Smooth muscle cell (in vitro differentiated cells): ENCODE measurements at regions not wholly inside any gene's neighbourhood (a gene's known extent, or its start where the extent isn't known, plus 50 kb on each side); places are given as distances from the start of the nearest gene placed in this dataset.

Experiments used
- DNase-seq: peaks from one replicate; lab custom pipeline; 2025; ENCODE audit not compliant: unreplicated experiment; lab: John Stamatoyannopoulos, UW
- H2AFZ ChIP-seq: fragments of 200-600 bp; sonication (generic); 2 replicates; pipeline ENCODE4 v1.6.0; 2016; ENCODE audit warnings: antibody characterized with exemption, low read depth, mild to moderate bottlenecking
- H3F3A ChIP-seq: fragments of 200-600 bp; sonication (generic); 2 replicates; pipeline ENCODE4 v1.6.0; 2017; ENCODE audit warnings: antibody characterized with exemption, low read depth
- H3K27ac ChIP-seq: fragments of 200-600 bp; sonication (generic); 2 replicates; pipeline ENCODE4 v1.5.1; 2016; ENCODE audit warnings: low read depth, mild to moderate bottlenecking
- H3K27me3 ChIP-seq: fragments of 200-600 bp; sonication (generic); 2 replicates; pipeline ENCODE4 v1.6.1; 2016; ENCODE audit warnings: low read depth, mild to moderate bottlenecking
- H3K36me3 ChIP-seq: fragments of 200-600 bp; sonication (generic); 2 replicates; pipeline ENCODE4 v1.5.1; 2016; ENCODE audit warnings: low read depth
- H3K4me1 ChIP-seq: fragments of 200-600 bp; sonication (generic); 2 replicates; pipeline ENCODE4 v1.5.1; 2016; ENCODE audit warnings: low read depth
- H3K4me2 ChIP-seq: fragments of 200-600 bp; sonication (generic); 2 replicates; pipeline ENCODE4 v1.6.0; 2016; ENCODE audit warnings: mild to moderate bottlenecking
- H3K4me3 ChIP-seq: fragments of 200-600 bp; sonication (generic); 2 replicates; pipeline ENCODE4 v1.5.1; 2016; ENCODE audit warnings: mild to moderate bottlenecking
- H3K79me2 ChIP-seq: fragments of 200-600 bp; sonication (generic); 2 replicates; pipeline ENCODE4 v1.6.0; 2016; ENCODE audit warnings: low read depth, mild to moderate bottlenecking
- H3K9ac ChIP-seq: fragments of 200-600 bp; sonication (generic); 2 replicates; pipeline ENCODE4 v1.6.0; 2016; ENCODE audit warnings: low read depth
- H3K9me3 ChIP-seq: fragments of 200-600 bp; sonication (generic); replicated peaks from 2 replicates; pipeline ENCODE4 v1.5.1; 2016; ENCODE audit warnings: low read depth
- H4K20me1 ChIP-seq: fragments of 200-600 bp; sonication (generic); 2 replicates; pipeline ENCODE4 v1.6.0; 2016; ENCODE audit warnings: low read depth
- CTCF ChIP-seq: fragments of 200-600 bp; sonication (generic); IDR thresholded peaks from 2 replicates; pipeline ENCODE4 v1.5.1; 2017; ENCODE audit warnings: borderline replicate concordance, mild to moderate bottlenecking, antibody characterized with exemption; ENCODE audit not compliant: insufficient read depth, poor library complexity, severe bottlenecking
- whole genome bisulfite sequencing: methylation state at CpG from one replicate; pipeline ENCODE4 v1.1.7; 2016; ENCODE audit warnings: low lambda C conversion rate; 5-methylcytosine and 5-hydroxymethylcytosine counted together

DNA sequence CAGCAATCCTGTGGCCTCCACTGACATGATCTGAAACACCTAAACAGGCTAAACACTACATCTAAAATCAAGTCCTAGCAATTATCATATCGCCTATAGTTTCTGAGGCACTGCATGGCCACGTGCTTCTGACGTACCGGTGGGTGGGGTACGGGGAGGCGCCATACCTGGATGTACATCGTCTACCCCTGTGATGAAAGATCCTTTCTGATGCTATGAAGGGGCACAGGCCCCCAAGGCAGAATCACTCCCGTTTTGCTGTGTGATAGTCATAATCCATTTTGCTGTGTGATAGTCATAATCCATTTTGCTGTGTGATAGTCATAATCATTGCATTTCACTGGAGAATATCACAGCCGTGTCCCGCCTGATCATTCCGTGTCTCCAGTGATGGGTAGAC is 118.7 kb upstream of the SOX1 start:
- no peak overlapping the region for H3K9ac ChIP-seq
- H3K4me3 ChIP-seq = no peak overlapping the region
- no peak overlapping the region for H3K4me2 ChIP-seq
- no peaks in the 10 kb centered on the region for H3K9me3 ChIP-seq
- H3K4me1 ChIP-seq = no peaks in the 10 kb centered on the region
- TF ChIP-seq CTCF = no peak
- H2AFZ ChIP-seq = no peak overlapping the region
- 89% methylated on average over 11 of the region's 11 CpGs for WGBS
- DNase-seq = no peak
- no peak overlapping the region for H3K27ac ChIP-seq
- no peaks in the 10 kb centered on the region for H3F3A ChIP-seq
- H3K27me3 ChIP-seq = no peaks in the 10 kb centered on the region
- H3K36me3 ChIP-seq = no peaks in the 10 kb centered on the region
- H3K79me2 ChIP-seq = no peaks in the 10 kb centered on the region
- no peaks in the 10 kb centered on the region for H4K20me1 ChIP-seq

DNA sequence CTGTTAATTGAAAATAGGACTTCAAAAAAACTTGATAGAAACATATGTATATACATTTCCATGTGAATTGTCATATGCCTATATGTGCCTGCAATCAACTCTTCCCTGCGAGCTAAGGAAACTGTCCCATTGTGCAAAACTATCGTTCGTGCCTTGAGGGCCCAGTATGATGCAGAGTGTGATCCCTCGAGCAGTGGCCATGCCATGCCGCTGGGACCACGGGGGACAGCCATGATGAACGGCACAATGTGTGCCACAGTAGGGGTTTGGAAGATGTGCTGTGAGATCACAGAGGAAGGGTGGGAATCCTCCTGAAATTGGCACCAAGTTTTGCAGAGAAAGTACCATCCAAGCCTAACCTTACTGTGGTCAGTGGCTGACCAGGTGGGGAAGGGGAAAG is 118.1 kb upstream of the SOX1 start:
- H3K79me2 ChIP-seq = no peaks in the 10 kb centered on the region
- no peak overlapping the region for H3K4me3 ChIP-seq
- no peaks in the 10 kb centered on the region for H3K36me3 ChIP-seq
- H3K4me1 ChIP-seq = no peaks in the 10 kb centered on the region
- H3K27ac ChIP-seq = no peak overlapping the region
- H4K20me1 ChIP-seq = no peaks in the 10 kb centered on the region
- no peak overlapping the region for H2AFZ ChIP-seq
- no peaks in the 10 kb centered on the region for H3F3A ChIP-seq
- H3K9ac ChIP-seq = no peak overlapping the region
- 90% methylated on average over 7 of the region's 7 CpGs for WGBS
- TF ChIP-seq CTCF = no peak
- H3K27me3 ChIP-seq = no peaks in the 10 kb centered on the region
- no peak for DNase-seq
- H3K9me3 ChIP-seq = no peaks in the 10 kb centered on the region
- H3K4me2 ChIP-seq = no peak overlapping the region

GRCh38 chr13:111949311-111949710 is 117.6 kb upstream of the SOX1 start:
- no peak overlapping the region for H3K9ac ChIP-seq
- 82% methylated on average over 5 of the region's 5 CpGs for WGBS
- no peak for DNase-seq

More at GRCh38 chr13:111949311-111949710, 117.6 kb upstream of the SOX1 start:
- Histone ChIP-seq H3K4me3 (no peak overlapping the region), H3K4me1 (no peaks in the 10 kb centered on the region), H2AFZ (no peak overlapping the region), H3K9me3 (no peaks in the 10 kb centered on the region), H3K79me2 (no peaks in the 10 kb centered on the region), H3F3A (no peaks in the 10 kb centered on the region), H4K20me1 (no peaks in the 10 kb centered on the region), H3K4me2 (no peak overlapping the region), H3K36me3 (no peaks in the 10 kb centered on the region), H3K27ac (no peak overlapping the region), H3K27me3 (no peaks in the 10 kb centered on the region)
- TF ChIP-seq CTCF = no peak
